ENCODE measurements at regions not wholly inside any gene's neighbourhood (a gene's known extent, or its start where the extent isn't known, plus 50 kb on each side); places are given as distances from the start of the nearest gene placed in this dataset.

GRCh38 chr15:60165111-60165510, 161.0 kb downstream of the FOXB1 start:
- ChIA-PET CTCF (no interaction called here), RAD21 (ENCODE audit: low non-redundant PET in 1 of 2, low total read pairs in 2 of 2, uncharacterized antibody in 2 of 2, unreplicated experiment in 2 of 2) (no interaction called here), POLR2A (no interaction called here)
- no peak overlapping the region for H3K4me2 ChIP-seq (ENCODE audit: low read length)
- intact Hi-C loops (cut with micrococcal nuclease): no loop called here
- no peak overlapping the region for H2AFZ ChIP-seq (ENCODE audit: low read depth, low read length, poor library complexity, severe bottlenecking)
- H4K20me1 ChIP-seq (ENCODE audit: insufficient read depth): no peaks in the 10 kb centered on the region
- TF ChIP-seq SRF (IDR thresholded peaks at IDR 0.05; ENCODE audit: low read depth): no peak
- no peak for TF ChIP-seq CEBPB (IDR thresholded peaks at IDR 0.05; ENCODE audit: low read depth)
- no peak for TF ChIP-seq SIN3A (IDR thresholded peaks at IDR 0.05; ENCODE audit: low read depth)
- no peak for TF ChIP-seq FOSL1 (IDR thresholded peaks at IDR 0.05; ENCODE audit: low read depth)
- no peak for TF ChIP-seq CBX3 (IDR thresholded peaks at IDR 0.05; ENCODE audit: low read depth)
- TF ChIP-seq ELF1 (IDR thresholded peaks at IDR 0.05; ENCODE audit: borderline replicate concordance, low read depth): no peak
- TF ChIP-seq TCF7L2 (IDR thresholded peaks at IDR 0.05; ENCODE audit: borderline replicate concordance, extremely low read depth, insufficient read depth, insufficient read length): no peak
- TF ChIP-seq, protein P1, sequence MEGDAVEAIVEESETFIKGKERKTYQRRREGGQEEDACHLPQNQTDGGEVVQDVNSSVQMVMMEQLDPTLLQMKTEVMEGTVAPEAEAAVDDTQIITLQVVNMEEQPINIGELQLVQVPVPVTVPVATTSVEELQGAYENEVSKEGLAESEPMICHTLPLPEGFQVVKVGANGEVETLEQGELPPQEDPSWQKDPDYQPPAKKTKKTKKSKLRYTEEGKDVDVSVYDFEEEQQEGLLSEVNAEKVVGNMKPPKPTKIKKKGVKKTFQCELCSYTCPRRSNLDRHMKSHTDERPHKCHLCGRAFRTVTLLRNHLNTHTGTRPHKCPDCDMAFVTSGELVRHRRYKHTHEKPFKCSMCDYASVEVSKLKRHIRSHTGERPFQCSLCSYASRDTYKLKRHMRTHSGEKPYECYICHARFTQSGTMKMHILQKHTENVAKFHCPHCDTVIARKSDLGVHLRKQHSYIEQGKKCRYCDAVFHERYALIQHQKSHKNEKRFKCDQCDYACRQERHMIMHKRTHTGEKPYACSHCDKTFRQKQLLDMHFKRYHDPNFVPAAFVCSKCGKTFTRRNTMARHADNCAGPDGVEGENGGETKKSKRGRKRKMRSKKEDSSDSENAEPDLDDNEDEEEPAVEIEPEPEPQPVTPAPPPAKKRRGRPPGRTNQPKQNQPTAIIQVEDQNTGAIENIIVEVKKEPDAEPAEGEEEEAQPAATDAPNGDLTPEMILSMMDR (IDR thresholded peaks at IDR 0.05 in 2 of 3, conservative IDR thresholded peaks at IDR 0.05 in 1 of 3; ENCODE audit: borderline replicate concordance in 1 of 3, insufficient read depth in 1 of 3, low read depth in 2 of 3, low read length in 2 of 3): no peak
- TF ChIP-seq SP1 (IDR thresholded peaks at IDR 0.05; ENCODE audit: low read depth): no peak
- no peak for TF ChIP-seq ATF3 (IDR thresholded peaks at IDR 0.05)
- DNase-seq (ENCODE audit: low read depth, low spot score) (no peak), ATAC-seq (no peak)
- H3K9ac ChIP-seq (ENCODE audit: low read length): no peak overlapping the region
- no peaks in the 10 kb centered on the region for H3K9me3 ChIP-seq (ENCODE audit: control insufficient read depth in 1 of 2, insufficient read depth in 1 of 2, low read depth in 1 of 2, low read length in 2 of 2)
- no peak overlapping the region for H3K27ac ChIP-seq (ENCODE audit: low read depth, low read length)
- no peak overlapping the region for H3K4me3 ChIP-seq (replicated peaks in 1 of 2; ENCODE audit: low read depth in 1 of 2, low read length in 2 of 2)
- no peaks in the 10 kb centered on the region for H3K4me1 ChIP-seq (ENCODE audit: control insufficient read depth in 1 of 2, insufficient read depth in 2 of 2, low read length in 2 of 2)
- H3K27me3 ChIP-seq (ENCODE audit: insufficient read depth, low read length): peaks cover 40% of the 10 kb centered on the region
- no TSS peak for BruUV-seq (replicated peaks)
- no peaks in the 10 kb centered on the region for H3K9me2 ChIP-seq (ENCODE audit: insufficient read depth)
- H3K79me2 ChIP-seq (ENCODE audit: insufficient read depth, low read length): no peaks in the 10 kb centered on the region
- no peaks in the 10 kb centered on the region for H3K36me3 ChIP-seq (ENCODE audit: control insufficient read depth in 1 of 2, insufficient read depth in 2 of 2, low read length in 2 of 2)

All from HCT116 (cell line).